ENCODE measurements at regions not wholly inside any gene's neighbourhood (a gene's known extent, or its start where the extent isn't known, plus 50 kb on each side); places are given as distances from the start of the nearest gene placed in this dataset.
"Not testable (repeated sequence)": the region's sequence is repeated elsewhere in the genome, so short reads cannot be mapped to it uniquely, and the experiment has no call there.

DNA sequence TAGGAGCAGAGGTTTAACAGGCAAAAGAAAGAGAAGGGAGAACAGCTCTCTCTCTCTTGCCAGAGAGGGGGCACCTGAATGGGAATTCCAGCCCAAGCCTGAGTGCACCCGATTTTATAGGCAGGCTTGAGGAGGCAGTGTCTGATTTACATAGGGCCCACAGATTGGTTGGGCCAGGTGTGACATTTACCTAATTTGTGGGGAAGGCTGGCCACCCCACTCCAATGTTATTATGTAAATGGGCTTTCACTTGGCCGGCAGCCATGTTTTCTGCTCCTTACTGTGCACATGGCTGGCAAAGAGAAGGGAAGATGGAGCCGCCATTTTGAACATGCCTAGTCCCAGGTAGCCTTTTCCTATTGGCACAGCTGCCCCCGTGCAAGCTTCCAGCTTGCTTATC is 735.5 kb upstream of the AUTS2 start:
- Histone ChIP-seq H3F3A (ENCODE audit: low read length, unreplicated experiment) (no peaks in the 10 kb centered on the region), H3K79me2 (ENCODE audit: low read length) (no peaks in the 10 kb centered on the region), H3K4me3 (ENCODE audit: low read length) (no peak overlapping the region), H3K36me3 (ENCODE audit: low read depth, low read length) (no peaks in the 10 kb centered on the region), H3K9me2 (replicated peaks; ENCODE audit: low read length) (no peaks in the 10 kb centered on the region), H3K9ac (ENCODE audit: low read length) (no peak overlapping the region), H3K4me2 (ENCODE audit: low read length) (no peak overlapping the region), H3K27me3 (ENCODE audit: low read length) (no peaks in the 10 kb centered on the region), H3K9me3 (ENCODE audit: low read length) (no peaks in the 10 kb centered on the region), H2AFZ (ENCODE audit: low read length) (no peak overlapping the region), H3K4me1 (ENCODE audit: insufficient read depth, low read length) (no peaks in the 10 kb centered on the region), H3K27ac (ENCODE audit: low read length) (no peak overlapping the region), H4K20me1 (ENCODE audit: low read length) (no peaks in the 10 kb centered on the region)
- BruUV-seq (replicated peaks) = no TSS peak
- DNase-seq = no peak
- TF ChIP-seq EZH2 (IDR thresholded peaks at IDR 0.05; ENCODE audit: low read length, unreplicated experiment) (no peak), EZH2phosphoT487 (IDR thresholded peaks at IDR 0.05; ENCODE audit: borderline replicate concordance, low read length) (no peak), CTCF (conservative IDR thresholded peaks at IDR 0.05; ENCODE audit: low read depth, low read length) (no peak)
- ChIA-PET CTCF (no interaction called here), POLR2A (ENCODE audit: unreplicated experiment) (no interaction called here)
- ATAC-seq = no peak
- intact Hi-C loops (cut with micrococcal nuclease) = no loop called here

DNA sequence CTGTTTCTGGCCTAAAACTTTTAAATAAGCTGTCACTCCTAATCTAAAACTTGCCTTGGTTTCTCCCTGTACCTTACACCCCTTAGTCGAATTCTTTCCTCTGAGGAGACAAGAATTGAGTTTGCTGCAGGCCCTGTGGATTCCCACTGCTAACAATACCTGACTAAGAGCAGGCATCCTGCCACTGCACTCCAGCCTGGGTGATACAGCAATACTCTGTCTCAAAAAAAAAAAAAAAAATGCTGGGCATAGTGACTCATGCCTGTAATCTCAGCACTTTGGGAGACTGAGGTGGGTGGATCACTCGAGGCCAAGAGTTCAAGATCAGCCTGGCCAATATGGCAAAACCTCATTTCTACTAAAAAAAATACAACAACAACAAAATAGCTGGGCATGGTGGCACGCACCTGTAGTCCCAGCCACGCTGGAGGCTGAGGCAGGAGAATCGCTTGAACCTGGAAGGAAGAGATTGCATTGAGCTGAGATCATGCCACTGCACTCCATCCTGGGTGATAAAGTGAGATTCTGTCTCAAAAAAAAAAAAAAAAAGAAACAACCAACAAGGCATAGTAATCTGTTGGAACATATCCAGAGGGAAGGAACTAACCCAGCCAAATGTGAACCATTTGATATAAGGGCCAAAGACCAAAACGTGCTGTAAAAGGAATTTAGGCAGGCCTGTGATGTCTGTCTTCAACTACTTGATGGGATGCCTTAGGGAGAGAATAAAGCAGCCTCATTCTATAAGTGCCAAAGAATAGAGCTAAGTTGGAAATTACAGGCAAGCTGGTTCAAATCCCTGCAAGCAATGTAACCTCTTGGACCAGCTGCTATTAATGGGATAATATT is 732.7 kb upstream of the AUTS2 start:
- Histone ChIP-seq H3K4me2 (ENCODE audit: low read length) (no peak overlapping the region), H3K9me3 (ENCODE audit: low read length) (no peaks in the 10 kb centered on the region), H3F3A (ENCODE audit: low read length, unreplicated experiment) (no peaks in the 10 kb centered on the region), H3K4me3 (ENCODE audit: low read length) (no peak overlapping the region), H3K9me2 (replicated peaks; ENCODE audit: low read length) (no peaks in the 10 kb centered on the region), H3K4me1 (ENCODE audit: insufficient read depth, low read length) (no peaks in the 10 kb centered on the region), H2AFZ (ENCODE audit: low read length) (no peak overlapping the region), H3K27me3 (ENCODE audit: low read length) (no peaks in the 10 kb centered on the region), H3K36me3 (ENCODE audit: low read depth, low read length) (no peaks in the 10 kb centered on the region), H3K27ac (ENCODE audit: low read length) (no peak overlapping the region), H3K79me2 (ENCODE audit: low read length) (no peaks in the 10 kb centered on the region), H4K20me1 (ENCODE audit: low read length) (no peaks in the 10 kb centered on the region), H3K9ac (ENCODE audit: low read length) (no peak overlapping the region)
- TF ChIP-seq EZH2phosphoT487 (IDR thresholded peaks at IDR 0.05; ENCODE audit: borderline replicate concordance, low read length) (no peak), EZH2 (IDR thresholded peaks at IDR 0.05; ENCODE audit: low read length, unreplicated experiment) (no peak), CTCF (conservative IDR thresholded peaks at IDR 0.05; ENCODE audit: low read depth, low read length) (no peak)
- ChIA-PET CTCF (no interaction called here), POLR2A (ENCODE audit: unreplicated experiment) (no interaction called here)
- intact Hi-C loops (cut with micrococcal nuclease) = no loop called here
- ATAC-seq = no peak
- BruUV-seq (replicated peaks) = no TSS peak
- DNase-seq = no peak

DNA sequence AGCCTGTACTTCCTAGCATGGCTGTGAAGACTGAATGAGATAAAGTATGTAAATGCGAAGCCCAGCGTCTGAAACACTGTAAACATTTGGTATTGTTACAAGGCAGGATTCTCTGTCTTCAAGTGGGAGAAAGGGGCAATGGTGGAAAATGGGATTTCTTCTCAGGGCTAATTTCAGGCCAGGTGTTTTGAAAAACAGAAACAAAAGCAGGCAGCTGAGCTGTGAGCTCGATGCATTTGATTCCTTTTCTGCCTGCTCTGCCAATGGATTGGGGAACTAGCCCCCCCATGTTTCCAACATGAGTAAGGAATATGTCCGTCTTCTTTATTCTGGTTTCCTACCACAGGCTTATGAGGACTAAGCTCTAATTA is 732.1 kb upstream of the AUTS2 start:
- no peaks in the 10 kb centered on the region for H3K9me3 ChIP-seq (ENCODE audit: low read length)
- no peaks in the 10 kb centered on the region for H3K4me1 ChIP-seq (ENCODE audit: insufficient read depth, low read length)
- no peak for TF ChIP-seq EZH2 (IDR thresholded peaks at IDR 0.05; ENCODE audit: low read length, unreplicated experiment)
- no peak for TF ChIP-seq CTCF (conservative IDR thresholded peaks at IDR 0.05; ENCODE audit: low read depth, low read length)
- no peak for TF ChIP-seq EZH2phosphoT487 (IDR thresholded peaks at IDR 0.05; ENCODE audit: borderline replicate concordance, low read length)
- intact Hi-C loops (cut with micrococcal nuclease) = no loop called here
- no peaks in the 10 kb centered on the region for H3F3A ChIP-seq (ENCODE audit: low read length, unreplicated experiment)
- no peaks in the 10 kb centered on the region for H3K9me2 ChIP-seq (replicated peaks; ENCODE audit: low read length)
- H2AFZ ChIP-seq (ENCODE audit: low read length) = no peak overlapping the region
- H3K4me3 ChIP-seq (ENCODE audit: low read length) = no peak overlapping the region
- CTCF ChIA-PET = no interaction called here
- no peaks in the 10 kb centered on the region for H3K79me2 ChIP-seq (ENCODE audit: low read length)
- H3K4me2 ChIP-seq (ENCODE audit: low read length) = no peak overlapping the region
- H3K27ac ChIP-seq (ENCODE audit: low read length) = no peak overlapping the region
- H3K36me3 ChIP-seq (ENCODE audit: low read depth, low read length) = no peaks in the 10 kb centered on the region
- no peaks in the 10 kb centered on the region for H4K20me1 ChIP-seq (ENCODE audit: low read length)
- POLR2A ChIA-PET (ENCODE audit: unreplicated experiment) = no interaction called here
- BruUV-seq (replicated peaks) = no TSS peak
- no peak overlapping the region for H3K9ac ChIP-seq (ENCODE audit: low read length)
- H3K27me3 ChIP-seq (ENCODE audit: low read length) = no peaks in the 10 kb centered on the region
- ATAC-seq (no peak), DNase-seq (no peak)

DNA sequence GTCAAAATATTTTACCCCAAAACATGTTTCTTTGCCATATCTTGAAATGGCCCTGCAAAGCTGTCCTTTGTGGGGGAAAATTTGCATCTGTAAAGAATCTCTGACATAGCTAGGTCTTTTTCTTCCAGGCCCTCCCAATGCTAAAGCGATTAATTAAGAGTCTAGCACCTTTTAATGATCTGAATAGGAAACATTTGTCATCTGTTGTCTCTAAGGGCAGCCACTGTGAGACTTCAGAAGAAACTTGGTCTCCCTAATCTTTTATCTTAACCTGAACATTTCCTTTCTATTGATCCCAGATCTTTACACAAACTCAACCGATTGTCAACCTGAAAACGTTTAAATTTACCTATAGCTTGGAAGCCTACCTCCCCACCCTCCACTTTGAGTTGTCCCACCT is 731.6 kb upstream of the AUTS2 start:
- CTCF ChIA-PET; H3K9me3 ChIP-seq (ENCODE audit: low read length); H3K27me3 ChIP-seq (ENCODE audit: low read length); POLR2A ChIA-PET (ENCODE audit: unreplicated experiment); H3K9me2 ChIP-seq (replicated peaks; ENCODE audit: low read length); H3K36me3 ChIP-seq (ENCODE audit: low read depth, low read length); BruUV-seq (replicated peaks); H3K9ac ChIP-seq (ENCODE audit: low read length); H3F3A ChIP-seq (ENCODE audit: low read length, unreplicated experiment); H3K4me3 ChIP-seq (ENCODE audit: low read length); intact Hi-C loops (cut with micrococcal nuclease); ATAC-seq; H3K27ac ChIP-seq (ENCODE audit: low read length); H2AFZ ChIP-seq (ENCODE audit: low read length); H4K20me1 ChIP-seq (ENCODE audit: low read length); H3K4me2 ChIP-seq (ENCODE audit: low read length); H3K4me1 ChIP-seq (ENCODE audit: insufficient read depth, low read length); DNase-seq; H3K79me2 ChIP-seq (ENCODE audit: low read length): not testable (repeated sequence)
